Activated CD4-positive, alpha-beta T cell treated with anti-CD3 and anti-CD28 coated beads, Interleukin-2, amount 50 U/mL, for 48 hours (primary cell): ENCODE measurements at regions not wholly inside any gene's neighbourhood (a gene's known extent, or its start where the extent isn't known, plus 50 kb on each side); places are given as distances from the start of the nearest gene placed in this dataset.

ENCODE experiments used
- DNase-seq, 2 experiments: peaks; one replicate each; pipeline ENCODE4 v3.0.0-alpha.2; 2020

GRCh38 chr11:70810681-70811080 is 412.4 kb downstream of the CTTN start:
- no peak for DNase-seq

GRCh38 chr11:70811483-70811882 is 413.2 kb downstream of the CTTN start:
- no peak for DNase-seq

GRCh38 chr11:70811915-70812314 is 413.6 kb downstream of the CTTN start:
- no peak for DNase-seq

- no peak for DNase-seq
Measured at GRCh38 chr11:70812472-70812871, 414.1 kb downstream of the CTTN start.

GRCh38 chr11:70813651-70814050 is 415.3 kb downstream of the CTTN start:
- no peak for DNase-seq

- DNase-seq = no peak
Measured at GRCh38 chr11:70815485-70815832, 417.1 kb downstream of the CTTN start.

- no peak for DNase-seq
Measured at GRCh38 chr11:70816156-70816678, 417.9 kb downstream of the CTTN start.

GRCh38 chr11:70818351-70818750 is 420.0 kb downstream of the CTTN start:
- DNase-seq = no peak

GRCh38 chr11:70819022-70819421 is 420.7 kb downstream of the CTTN start:
- DNase-seq = no peak

- DNase-seq = no peak
Measured at GRCh38 chr11:70820311-70820710, 422.0 kb downstream of the CTTN start.

- DNase-seq = no peak
Measured at GRCh38 chr11:70820712-70821111, 422.4 kb downstream of the CTTN start.

- DNase-seq = no peak
Measured at GRCh38 chr11:70823771-70824170, 425.4 kb downstream of the CTTN start.

- no peak for DNase-seq
Measured at GRCh38 chr11:70824605-70825245, 426.4 kb downstream of the CTTN start.

- no peak for DNase-seq
Measured at GRCh38 chr11:70825893-70826540, 426.4 kb downstream of the SHANK2 start.

GRCh38 chr11:70826541-70827335 is 425.6 kb downstream of the SHANK2 start:
- no peak for DNase-seq

GRCh38 chr11:70828593-70829082 is 423.7 kb downstream of the SHANK2 start:
- no peak for DNase-seq

GRCh38 chr11:70829134-70829885 is 423.1 kb downstream of the SHANK2 start:
- no peak for DNase-seq

- no peak for DNase-seq
Measured at GRCh38 chr11:70829886-70830272, 422.5 kb downstream of the SHANK2 start.

GRCh38 chr11:70833011-70833410 is 419.4 kb downstream of the SHANK2 start:
- DNase-seq = no peak

GRCh38 chr11:70833554-70833953 is 418.8 kb downstream of the SHANK2 start:
- DNase-seq = no peak

- DNase-seq = no peak
Measured at GRCh38 chr11:70834277-70834940, 418.0 kb downstream of the SHANK2 start.

- DNase-seq = no peak
Measured at GRCh38 chr11:70834984-70835560, 417.3 kb downstream of the SHANK2 start.
